WTC11 (cell line): ENCODE measurements at regions not wholly inside any gene's neighbourhood (a gene's known extent, or its start where the extent isn't known, plus 50 kb on each side); places are given as distances from the start of the nearest gene placed in this dataset.

Experiments
- ATAC-seq: fragments of 200-7000 bp; cut with Tn5 transposase; 2 replicates; pipeline ENCODE4 v1.10.0; 2021; ENCODE audit warnings: mild to moderate bottlenecking, moderate library complexity
- CTCF ChIA-PET: fragments of 300-600 bp; sonication (Branson Sonifier 250); formaldehyde crosslinking; loops from one replicate; lab custom pipeline; 2021; ENCODE audit warnings: antibody characterized with exemption; lab: Charles Lee
- POLR2A ChIA-PET: fragments of 350-600 bp; sonication (Branson Sonifier 250); formaldehyde crosslinking; loops from one replicate; lab custom pipeline; 2021; ENCODE audit warnings: antibody characterized with exemption; lab: Charles Lee
- DNase-seq: peaks from one replicate; pipeline ENCODE4 v3.0.0; 2021; ENCODE audit warnings: low spot score
- H3K27ac Mint-ChIP-seq: 2 replicates; pipeline ENCODE4 v1.8.0; 2021; ENCODE audit warnings: mixed read lengths
- H3K27me3 Mint-ChIP-seq: 2 replicates; pipeline ENCODE4 v1.8.0; 2021; ENCODE audit warnings: low read depth, mild to moderate bottlenecking, moderate library complexity, mixed read lengths
- H3K36me3 Mint-ChIP-seq: 2 replicates; pipeline ENCODE4 v1.8.0; 2021; ENCODE audit warnings: mixed read lengths
- H3K4me1 Mint-ChIP-seq: 2 replicates; pipeline ENCODE4 v1.8.0; 2022; ENCODE audit warnings: mixed read lengths
- H3K4me3 Mint-ChIP-seq: 2 replicates; pipeline ENCODE4 v1.8.0; 2021; ENCODE audit warnings: mild to moderate bottlenecking, moderate library complexity, mixed read lengths
- H3K9me3 Mint-ChIP-seq: 2 replicates; pipeline ENCODE4 v1.8.0; 2021; ENCODE audit warnings: mixed read lengths
- ATF1 ChIP-seq: sonication (generic); formaldehyde crosslinking; IDR thresholded peaks from 2 replicates; pipeline ENCODE4 v1.8.1; 2023; ENCODE audit warnings: mild to moderate bottlenecking, moderate library complexity, missing genetic modification reagents
- ETV6 ChIP-seq: sonication (generic); formaldehyde crosslinking; IDR thresholded peaks from 2 replicates; pipeline ENCODE4 v1.8.1; 2022; ENCODE audit warnings: mild to moderate bottlenecking, missing genetic modification reagents
- IRF2 ChIP-seq: sonication (generic); formaldehyde crosslinking; IDR thresholded peaks from 2 replicates; pipeline ENCODE4 v1.8.0; 2022; ENCODE audit warnings: low read depth, missing genetic modification reagents, borderline replicate concordance
- JUN ChIP-seq: sonication (generic); formaldehyde crosslinking; IDR thresholded peaks from 2 replicates; pipeline ENCODE4 v1.8.0; 2023; ENCODE audit warnings: mild to moderate bottlenecking, missing genetic modification reagents
- NFE2L1 ChIP-seq: sonication (generic); formaldehyde crosslinking; IDR thresholded peaks from 2 replicates; pipeline ENCODE4 v1.8.1; 2023; ENCODE audit warnings: missing genetic modification reagents
- NR2C2 ChIP-seq: sonication (generic); formaldehyde crosslinking; IDR thresholded peaks from 2 replicates; pipeline ENCODE4 v1.8.0; 2022; ENCODE audit warnings: mild to moderate bottlenecking, missing genetic modification reagents
- NR3C1 ChIP-seq: sonication (generic); formaldehyde crosslinking; conservative IDR thresholded peaks from 2 replicates; pipeline ENCODE4 v1.8.1; 2023; ENCODE audit warnings: low read depth, mild to moderate bottlenecking, missing genetic modification reagents
- PRRX2 ChIP-seq: fragments of 250-450 bp; sonication (Bioruptor Pico); IDR thresholded peaks from 2 replicates; pipeline ENCODE4 v1.8.0; 2021; ENCODE audit warnings: mild to moderate bottlenecking
- SOX15 ChIP-seq: fragments of 250-450 bp; sonication (Bioruptor Pico); IDR thresholded peaks from 2 replicates; pipeline ENCODE4 v1.9.0; 2021; ENCODE audit warnings: mild to moderate bottlenecking
- TEAD4 ChIP-seq: sonication (generic); formaldehyde crosslinking; IDR thresholded peaks from 2 replicates; pipeline ENCODE4 v1.8.0; 2022; ENCODE audit warnings: mild to moderate bottlenecking, missing genetic modification reagents
- USF1 ChIP-seq: sonication (generic); formaldehyde crosslinking; IDR thresholded peaks from 2 replicates; pipeline ENCODE4 v1.8.0; 2022; ENCODE audit warnings: mild to moderate bottlenecking, missing genetic modification reagents
- USF2 ChIP-seq: sonication (generic); formaldehyde crosslinking; IDR thresholded peaks from 2 replicates; pipeline ENCODE4 v1.8.1; 2023; ENCODE audit warnings: mild to moderate bottlenecking, missing genetic modification reagents, moderate library complexity
- ZBTB21 ChIP-seq: sonication (generic); formaldehyde crosslinking; IDR thresholded peaks from 2 replicates; pipeline ENCODE4 v1.8.1; 2023; ENCODE audit warnings: mild to moderate bottlenecking, missing genetic modification reagents, borderline replicate concordance
- ZNF121 ChIP-seq: sonication (generic); formaldehyde crosslinking; IDR thresholded peaks from 2 replicates; pipeline ENCODE4 v1.8.0; 2023; ENCODE audit warnings: missing genetic modification reagents
- ZNF317 ChIP-seq: sonication (generic); formaldehyde crosslinking; IDR thresholded peaks from 2 replicates; pipeline ENCODE4 v1.8.1; 2023; ENCODE audit warnings: low read depth, mild to moderate bottlenecking, moderate library complexity, missing genetic modification reagents, borderline replicate concordance
- ZNF671 ChIP-seq: fragments of 250-450 bp; sonication (Bioruptor Pico); IDR thresholded peaks from 2 replicates; pipeline ENCODE4 v1.8.0; 2021; ENCODE audit warnings: mild to moderate bottlenecking
- TF ChIP-seq, protein P1 (sequence below): sonication (generic); formaldehyde crosslinking; IDR thresholded peaks from 2 replicates; pipeline ENCODE4 v1.8.0; 2023; ENCODE audit warnings: missing genetic modification reagents
- TF ChIP-seq, protein P2 (sequence below): sonication (generic); formaldehyde crosslinking; IDR thresholded peaks from 2 replicates; pipeline ENCODE4 v1.8.0; 2022; ENCODE audit warnings: mild to moderate bottlenecking, missing genetic modification reagents
- TF ChIP-seq, protein P3 (sequence below): sonication (generic); formaldehyde crosslinking; IDR thresholded peaks from 2 replicates; pipeline ENCODE4 v1.8.0; 2022; ENCODE audit warnings: mild to moderate bottlenecking, missing genetic modification reagents
- TF ChIP-seq, protein P4 (sequence below): sonication (generic); formaldehyde crosslinking; IDR thresholded peaks from 2 replicates; pipeline ENCODE4 v1.8.0; 2022; ENCODE audit warnings: mild to moderate bottlenecking, missing genetic modification reagents

- H3K27me3 Mint-ChIP-seq = peaks cover 4% of the 10 kb centered on the region; the same call in 1 of the 2 replicates
- no peaks in the 10 kb centered on the region for H3K36me3 Mint-ChIP-seq
- no peak overlapping the region for H3K27ac Mint-ChIP-seq
- H3K9me3 Mint-ChIP-seq = no peaks in the 10 kb centered on the region
- peaks cover 14% of the 10 kb centered on the region for H3K4me1 Mint-ChIP-seq
- ATAC-seq = no peak
- POLR2A ChIA-PET = no interaction called here
- no peak for DNase-seq
- TF ChIP-seq JUN (CRISPR knock-in tag) (no peak), ZNF121 (CRISPR knock-in tag) (no peak), ZBTB21 (CRISPR knock-in tag) (no peak), USF2 (CRISPR knock-in tag) (no peak), IRF2 (CRISPR knock-in tag) (no peak), NR2C2 (CRISPR knock-in tag) (no peak), SOX15 (CRISPR knock-in tag) (no peak), ZNF671 (CRISPR knock-in tag) (no peak), ETV6 (CRISPR knock-in tag) (no peak), USF1 (CRISPR knock-in tag) (no peak), ATF1 (CRISPR knock-in tag) (no peak), NFE2L1 (CRISPR knock-in tag) (no peak), TEAD4 (CRISPR knock-in tag) (no peak), PRRX2 (CRISPR knock-in tag) (no peak)
- TF ChIP-seq, protein P1, sequence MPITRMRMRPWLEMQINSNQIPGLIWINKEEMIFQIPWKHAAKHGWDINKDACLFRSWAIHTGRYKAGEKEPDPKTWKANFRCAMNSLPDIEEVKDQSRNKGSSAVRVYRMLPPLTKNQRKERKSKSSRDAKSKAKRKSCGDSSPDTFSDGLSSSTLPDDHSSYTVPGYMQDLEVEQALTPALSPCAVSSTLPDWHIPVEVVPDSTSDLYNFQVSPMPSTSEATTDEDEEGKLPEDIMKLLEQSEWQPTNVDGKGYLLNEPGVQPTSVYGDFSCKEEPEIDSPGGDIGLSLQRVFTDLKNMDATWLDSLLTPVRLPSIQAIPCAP (CRISPR knock-in tag) = no peak
- TF ChIP-seq, protein P2, sequence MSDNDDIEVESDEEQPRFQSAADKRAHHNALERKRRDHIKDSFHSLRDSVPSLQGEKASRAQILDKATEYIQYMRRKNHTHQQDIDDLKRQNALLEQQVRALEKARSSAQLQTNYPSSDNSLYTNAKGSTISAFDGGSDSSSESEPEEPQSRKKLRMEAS (CRISPR knock-in tag) = no peak
- TF ChIP-seq, protein P3, sequence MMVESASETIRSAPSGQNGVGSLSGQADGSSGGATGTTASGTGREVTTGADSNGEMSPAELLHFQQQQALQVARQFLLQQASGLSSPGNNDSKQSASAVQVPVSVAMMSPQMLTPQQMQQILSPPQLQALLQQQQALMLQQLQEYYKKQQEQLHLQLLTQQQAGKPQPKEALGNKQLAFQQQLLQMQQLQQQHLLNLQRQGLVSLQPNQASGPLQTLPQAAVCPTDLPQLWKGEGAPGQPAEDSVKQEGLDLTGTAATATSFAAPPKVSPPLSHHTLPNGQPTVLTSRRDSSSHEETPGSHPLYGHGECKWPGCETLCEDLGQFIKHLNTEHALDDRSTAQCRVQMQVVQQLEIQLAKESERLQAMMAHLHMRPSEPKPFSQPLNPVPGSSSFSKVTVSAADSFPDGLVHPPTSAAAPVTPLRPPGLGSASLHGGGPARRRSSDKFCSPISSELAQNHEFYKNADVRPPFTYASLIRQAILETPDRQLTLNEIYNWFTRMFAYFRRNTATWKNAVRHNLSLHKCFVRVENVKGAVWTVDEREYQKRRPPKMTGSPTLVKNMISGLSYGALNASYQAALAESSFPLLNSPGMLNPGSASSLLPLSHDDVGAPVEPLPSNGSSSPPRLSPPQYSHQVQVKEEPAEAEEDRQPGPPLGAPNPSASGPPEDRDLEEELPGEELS = no peak
- TF ChIP-seq, protein P4, sequence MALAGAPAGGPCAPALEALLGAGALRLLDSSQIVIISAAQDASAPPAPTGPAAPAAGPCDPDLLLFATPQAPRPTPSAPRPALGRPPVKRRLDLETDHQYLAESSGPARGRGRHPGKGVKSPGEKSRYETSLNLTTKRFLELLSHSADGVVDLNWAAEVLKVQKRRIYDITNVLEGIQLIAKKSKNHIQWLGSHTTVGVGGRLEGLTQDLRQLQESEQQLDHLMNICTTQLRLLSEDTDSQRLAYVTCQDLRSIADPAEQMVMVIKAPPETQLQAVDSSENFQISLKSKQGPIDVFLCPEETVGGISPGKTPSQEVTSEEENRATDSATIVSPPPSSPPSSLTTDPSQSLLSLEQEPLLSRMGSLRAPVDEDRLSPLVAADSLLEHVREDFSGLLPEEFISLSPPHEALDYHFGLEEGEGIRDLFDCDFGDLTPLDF = no peak
- CTCF ChIA-PET = no interaction called here
- H3K4me3 Mint-ChIP-seq = no peak overlapping the region
These were observed 136.8 kb upstream of the PKDCC start for GRCh38 chr2:41911033-41911432.

DNA sequence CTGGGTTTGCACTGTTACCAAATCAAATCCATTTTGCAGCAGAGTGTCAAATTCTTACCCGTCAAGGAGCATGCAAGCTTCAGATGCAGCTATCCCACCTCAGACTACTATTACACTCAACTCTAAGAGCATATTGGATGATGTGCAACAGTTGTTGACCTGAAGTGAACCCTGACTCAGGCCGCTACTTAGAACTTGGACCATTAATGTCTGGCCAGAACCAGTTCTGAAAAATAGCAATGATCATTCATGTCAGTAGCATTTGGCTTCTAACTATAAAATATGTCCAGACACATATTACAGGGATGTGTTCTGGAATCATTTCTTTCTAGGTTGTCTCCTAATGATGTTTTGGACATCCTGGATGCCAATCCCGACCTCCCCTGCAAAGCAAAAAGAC lies 135.5 kb upstream of the PKDCC start:
- Mint-ChIP-seq H3K4me1 (peaks cover 10% of the 10 kb centered on the region), H3K36me3 (no peaks in the 10 kb centered on the region), H3K27me3 (peaks cover 4% of the 10 kb centered on the region; the same call in 1 of the 2 replicates), H3K27ac (no peak overlapping the region), H3K9me3 (no peaks in the 10 kb centered on the region), H3K4me3 (no peak overlapping the region)
- POLR2A ChIA-PET = no interaction called here
- no peak for ATAC-seq
- CTCF ChIA-PET = interaction anchor here (0.6 kb wide), 1 partner anchor 143 kb away, joined by 7 read pairs; no protein-coding TSS in a partner anchor
- TF ChIP-seq ZNF317 (no peak), NR3C1 (CRISPR knock-in tag) (no peak)
- no peak for DNase-seq
